ENCODE measurements at regions not wholly inside any gene's neighbourhood (a gene's known extent, or its start where the extent isn't known, plus 50 kb on each side); places are given as distances from the start of the nearest gene placed in this dataset.
A peak's percentile ranks its signal among the peaks of the same experiment; 100 is the strongest.
"Not testable (repeated sequence)": the region's sequence is repeated elsewhere in the genome, so short reads cannot be mapped to it uniquely, and the experiment has no call there.

GRCh38 chr10:44004913-44005787 lies 356.5 kb upstream of the ZNF32 start:
- Mint-ChIP-seq H3K4me1 (ENCODE audit: unreplicated experiment) (peaks cover 8% of the 10 kb centered on the region), H3K4me3 (ENCODE audit: unreplicated experiment) (no peak overlapping the region), H3K27ac (ENCODE audit: unreplicated experiment) (no peak overlapping the region), H3K9me3 (ENCODE audit: unreplicated experiment) (no peaks in the 10 kb centered on the region), H3K27me3 (ENCODE audit: unreplicated experiment) (peaks cover 15% of the 10 kb centered on the region), H3K36me3 (ENCODE audit: unreplicated experiment) (no peaks in the 10 kb centered on the region)
- DNase-seq (ENCODE audit: extremely low spot score, unreplicated experiment): peak; percentile 80
- TF ChIP-seq CTCF (IDR thresholded peaks at IDR 0.05): no peak

- no peaks in the 10 kb centered on the region for H3K36me3 Mint-ChIP-seq (ENCODE audit: unreplicated experiment)
- DNase-seq (ENCODE audit: extremely low spot score, unreplicated experiment): no peak
- H3K4me1 Mint-ChIP-seq (ENCODE audit: unreplicated experiment): no peaks in the 10 kb centered on the region
Measured at GRCh38 chr10:43998021-43998809, 349.5 kb upstream of the ZNF32 start.

GRCh38 chr10:43997330-43997729 lies 348.6 kb upstream of the ZNF32 start:
- Mint-ChIP-seq H3K4me1 (ENCODE audit: unreplicated experiment) (no peaks in the 10 kb centered on the region), H3K27me3 (ENCODE audit: unreplicated experiment) (peaks cover 10% of the 10 kb centered on the region), H3K4me3 (ENCODE audit: unreplicated experiment) (no peak overlapping the region), H3K27ac (ENCODE audit: unreplicated experiment) (no peak overlapping the region), H3K36me3 (ENCODE audit: unreplicated experiment) (no peaks in the 10 kb centered on the region), H3K9me3 (ENCODE audit: unreplicated experiment) (peaks cover 4% of the 10 kb centered on the region)
- TF ChIP-seq CTCF (IDR thresholded peaks at IDR 0.05): no peak
- DNase-seq (ENCODE audit: extremely low spot score, unreplicated experiment): no peak

More at GRCh38 chr10:43998021-43998809, 349.5 kb upstream of the ZNF32 start:
- H3K9me3 Mint-ChIP-seq (ENCODE audit: unreplicated experiment): peaks cover under 1% of the 10 kb centered on the region
- TF ChIP-seq CTCF (IDR thresholded peaks at IDR 0.05): no peak
- peaks cover 11% of the 10 kb centered on the region for H3K27me3 Mint-ChIP-seq (ENCODE audit: unreplicated experiment)
- H3K27ac Mint-ChIP-seq (ENCODE audit: unreplicated experiment): no peak overlapping the region
- no peak overlapping the region for H3K4me3 Mint-ChIP-seq (ENCODE audit: unreplicated experiment)

GRCh38 chr10:43994539-43994938 lies 345.9 kb upstream of the ZNF32 start:
- Mint-ChIP-seq H3K27me3 (ENCODE audit: unreplicated experiment) (peaks cover 7% of the 10 kb centered on the region), H3K4me3 (ENCODE audit: unreplicated experiment) (no peak overlapping the region), H3K9me3 (ENCODE audit: unreplicated experiment) (peaks cover 25% of the 10 kb centered on the region), H3K36me3 (ENCODE audit: unreplicated experiment) (peaks cover 3% of the 10 kb centered on the region), H3K4me1 (ENCODE audit: unreplicated experiment) (no peaks in the 10 kb centered on the region), H3K27ac (ENCODE audit: unreplicated experiment) (no peak overlapping the region)
- DNase-seq (ENCODE audit: extremely low spot score, unreplicated experiment): no peak
- no peak for TF ChIP-seq CTCF (IDR thresholded peaks at IDR 0.05)

- peaks cover 25% of the 10 kb centered on the region for H3K9me3 Mint-ChIP-seq (ENCODE audit: unreplicated experiment)
- not testable (repeated sequence) for H3K27ac Mint-ChIP-seq (ENCODE audit: unreplicated experiment); H3K4me1 Mint-ChIP-seq (ENCODE audit: unreplicated experiment); H3K4me3 Mint-ChIP-seq (ENCODE audit: unreplicated experiment); H3K36me3 Mint-ChIP-seq (ENCODE audit: unreplicated experiment); H3K27me3 Mint-ChIP-seq (ENCODE audit: unreplicated experiment)
- peak; percentile 56 for DNase-seq (ENCODE audit: extremely low spot score, unreplicated experiment)
Measured at GRCh38 chr10:43992816-43993215, 344.1 kb upstream of the ZNF32 start.

Measured in osteocyte (in vitro differentiated cells).